Activated naive CD4-positive, alpha-beta T cell treated with anti-CD3 and anti-CD28 coated beads, Interleukin-2, amount 10 ng/mL, durations not matched to agents 7 days and 5 days (primary cell): ENCODE measurements at regions not wholly inside any gene's neighbourhood (a gene's known extent, or its start where the extent isn't known, plus 50 kb on each side); places are given as distances from the start of the nearest gene placed in this dataset.
A peak's percentile ranks its signal among the peaks of the same experiment; 100 is the strongest.

ENCODE experiments used
- CTCF ChIA-PET: fragments of 350-600 bp; sonication (Branson Sonifier 250); formaldehyde crosslinking; loops from one replicate; lab custom pipeline; 2021; ENCODE audit warnings: antibody characterized with exemption; lab: Charles Lee
- DNase-seq: peaks from one replicate; pipeline ENCODE4 v3.0.0-alpha.2; 2020
- H3K27ac Mint-ChIP-seq: one replicate; pipeline ENCODE4 v1.8.0; 2021; ENCODE audit warnings: mild to moderate bottlenecking, moderate library complexity, mixed read lengths
- H3K27me3 Mint-ChIP-seq: one replicate; pipeline ENCODE4 v1.8.0; 2021; ENCODE audit warnings: mild to moderate bottlenecking, mixed read lengths
- H3K36me3 Mint-ChIP-seq: one replicate; pipeline ENCODE4 v1.8.0; 2021; ENCODE audit warnings: mixed read lengths
- H3K4me1 Mint-ChIP-seq: one replicate; pipeline ENCODE4 v1.8.0; 2021; ENCODE audit warnings: mixed read lengths
- H3K4me3 Mint-ChIP-seq: one replicate; pipeline ENCODE4 v1.8.0; 2021; ENCODE audit warnings: mild to moderate bottlenecking, moderate library complexity, mixed read lengths
- H3K9me3 Mint-ChIP-seq: one replicate; pipeline ENCODE4 v1.8.0; 2021; ENCODE audit warnings: mixed read lengths

GRCh38 chr2:176536439-176537133 lies 267.3 kb downstream of the MTX2 start:
- DNase-seq = no peak
- no peak overlapping the region for H3K4me3 Mint-ChIP-seq
- CTCF ChIA-PET = no interaction called here
- no peak overlapping the region for H3K27ac Mint-ChIP-seq
- no peaks in the 10 kb centered on the region for H3K36me3 Mint-ChIP-seq
- H3K4me1 Mint-ChIP-seq = no peaks in the 10 kb centered on the region
- H3K9me3 Mint-ChIP-seq = no peaks in the 10 kb centered on the region
- H3K27me3 Mint-ChIP-seq = peaks cover 10% of the 10 kb centered on the region

- H3K4me3 Mint-ChIP-seq = no peak overlapping the region
- CTCF ChIA-PET = no interaction called here
Observed at GRCh38 chr2:176537932-176538331, 268.7 kb downstream of the MTX2 start.

DNA sequence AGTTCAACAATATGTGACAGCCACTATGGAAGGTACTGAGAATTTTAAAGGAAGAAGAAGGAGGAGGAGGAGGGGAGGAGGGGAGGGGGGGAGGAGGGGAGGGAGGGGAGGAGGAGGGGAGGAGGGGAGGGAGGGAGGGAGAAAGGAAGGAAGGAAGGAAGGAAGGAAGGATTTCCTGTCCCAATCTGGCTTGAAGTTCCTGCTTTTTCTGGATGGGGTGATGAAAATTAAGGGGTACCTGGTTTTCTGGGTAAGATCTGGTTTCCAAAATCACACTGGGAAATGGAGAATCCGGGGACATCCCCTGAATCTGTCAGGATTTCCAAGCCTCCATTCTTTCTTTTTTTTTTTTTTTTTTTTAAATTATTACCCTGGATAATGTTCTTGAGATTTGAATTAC lies 271.8 kb downstream of the MTX2 start:
- no peaks in the 10 kb centered on the region for H3K4me1 Mint-ChIP-seq
- H3K4me3 Mint-ChIP-seq = no peak overlapping the region
- no peaks in the 10 kb centered on the region for H3K9me3 Mint-ChIP-seq
- H3K36me3 Mint-ChIP-seq = no peaks in the 10 kb centered on the region
- DNase-seq = no peak
- H3K27ac Mint-ChIP-seq = no peak overlapping the region
- CTCF ChIA-PET = no interaction called here
- H3K27me3 Mint-ChIP-seq = peaks cover 15% of the 10 kb centered on the region

More at GRCh38 chr2:176537932-176538331, 268.7 kb downstream of the MTX2 start:
- Mint-ChIP-seq H3K27ac (no peak overlapping the region), H3K36me3 (no peaks in the 10 kb centered on the region), H3K4me1 (no peaks in the 10 kb centered on the region), H3K9me3 (no peaks in the 10 kb centered on the region), H3K27me3 (peaks cover 13% of the 10 kb centered on the region)
- DNase-seq = no peak

DNA sequence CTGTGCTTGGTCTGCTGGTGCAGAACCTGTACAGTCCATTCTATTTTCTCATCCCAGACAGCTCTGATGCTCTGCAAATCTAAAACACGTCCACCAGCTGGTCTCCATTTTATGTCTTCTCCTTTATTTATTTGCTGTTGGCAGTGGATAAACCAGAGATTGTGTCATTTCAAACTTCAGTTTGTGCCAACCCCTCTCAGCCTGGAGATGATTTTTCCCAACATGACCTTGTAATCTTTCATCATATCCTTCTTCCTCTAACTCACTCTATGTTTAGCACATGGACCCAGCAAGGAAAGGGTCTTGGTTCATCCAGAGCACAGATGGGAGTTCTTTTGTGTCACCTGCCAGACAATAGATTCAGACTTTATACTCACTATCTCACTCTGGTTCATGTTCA lies 273.2 kb downstream of the MTX2 start:
- CTCF ChIA-PET = interaction anchor here (1.5 kb wide), 1 partner anchor 12 kb away, joined by 4 read pairs; no protein-coding TSS in a partner anchor
- Mint-ChIP-seq H3K9me3 (no peaks in the 10 kb centered on the region), H3K4me3 (no peak overlapping the region), H3K27me3 (peaks cover 15% of the 10 kb centered on the region), H3K36me3 (no peaks in the 10 kb centered on the region), H3K4me1 (no peaks in the 10 kb centered on the region), H3K27ac (no peak overlapping the region)
- DNase-seq = no peak

DNA sequence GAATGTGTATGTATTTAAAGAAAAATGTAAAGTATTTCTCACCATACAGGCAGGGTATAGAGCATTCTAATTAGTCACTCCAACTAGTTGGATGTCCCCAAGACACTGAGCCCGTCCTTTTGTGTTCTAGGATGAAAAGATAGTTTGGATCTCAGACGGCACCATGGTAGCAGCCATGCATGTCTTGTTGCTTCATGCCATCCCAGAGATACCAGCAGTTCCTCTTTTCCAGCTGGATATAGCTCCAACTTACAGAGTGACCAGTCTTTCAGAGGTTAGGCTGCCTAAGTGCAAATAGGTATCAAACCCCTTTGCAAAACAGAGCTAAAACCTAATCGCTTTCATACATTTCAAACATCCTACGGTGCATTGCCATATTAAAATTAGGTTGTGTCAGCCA lies 275.3 kb downstream of the MTX2 start:
- Mint-ChIP-seq H3K36me3 (no peaks in the 10 kb centered on the region), H3K4me1 (no peaks in the 10 kb centered on the region), H3K9me3 (no peaks in the 10 kb centered on the region), H3K27me3 (peaks cover 8% of the 10 kb centered on the region), H3K27ac (no peak overlapping the region), H3K4me3 (no peak overlapping the region)
- no peak for DNase-seq
- CTCF ChIA-PET = interaction anchor here (1.1 kb wide), 1 partner anchor 107 kb away, joined by 3 read pairs; no protein-coding TSS in a partner anchor

DNA sequence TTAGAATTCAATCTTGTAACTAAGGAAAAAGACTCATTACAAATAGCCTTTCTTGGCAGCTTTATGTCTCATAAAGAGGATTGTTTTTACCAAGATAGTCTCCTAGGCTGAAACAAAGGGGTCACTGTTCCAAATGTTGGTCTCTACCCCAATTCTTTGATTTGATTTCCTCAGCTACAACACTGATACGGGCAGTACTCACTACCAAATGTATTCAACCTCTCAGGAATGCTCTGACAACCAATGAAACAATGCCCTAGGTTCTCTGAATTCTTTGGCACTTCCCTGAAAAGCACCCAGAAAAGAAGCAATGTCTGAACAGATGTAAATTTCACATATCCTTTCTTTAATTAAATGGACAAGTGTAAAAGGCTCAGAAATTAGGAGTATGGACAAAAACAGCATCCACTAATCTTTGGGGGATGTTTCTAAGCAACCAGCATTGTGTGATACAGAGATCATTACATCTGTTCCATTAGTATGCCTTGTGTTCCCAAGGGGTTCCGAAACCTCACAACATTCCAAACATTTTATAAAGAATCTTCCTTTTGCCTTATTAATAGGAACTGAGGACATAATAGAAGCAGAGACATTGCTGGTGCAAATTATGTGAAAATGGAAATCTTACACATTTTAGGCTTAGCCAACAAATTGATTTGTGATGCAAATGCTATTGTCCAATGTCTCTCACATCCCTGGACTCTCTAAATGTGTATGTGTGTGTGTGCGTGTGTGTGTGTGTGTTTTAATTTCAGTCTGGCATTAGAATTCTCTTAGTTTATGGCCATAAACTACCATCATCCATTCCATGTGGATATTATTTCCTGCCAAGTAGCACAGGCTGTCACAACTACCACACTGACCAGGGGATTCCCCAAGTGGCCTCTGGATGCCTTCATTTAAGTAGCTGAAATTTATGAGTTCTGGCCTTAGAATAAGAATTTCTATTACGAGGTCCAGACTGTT lies 276.0 kb downstream of the MTX2 start:
- Mint-ChIP-seq H3K27me3 (peaks cover 8% of the 10 kb centered on the region), H3K9me3 (no peaks in the 10 kb centered on the region), H3K36me3 (no peaks in the 10 kb centered on the region), H3K4me1 (no peaks in the 10 kb centered on the region), H3K27ac (no peak overlapping the region), H3K4me3 (no peak overlapping the region)
- DNase-seq = no peak
- CTCF ChIA-PET = interaction anchor here (1.3 kb wide), 1 partner anchor 9 kb away, joined by 3 read pairs; no protein-coding TSS in a partner anchor

DNA sequence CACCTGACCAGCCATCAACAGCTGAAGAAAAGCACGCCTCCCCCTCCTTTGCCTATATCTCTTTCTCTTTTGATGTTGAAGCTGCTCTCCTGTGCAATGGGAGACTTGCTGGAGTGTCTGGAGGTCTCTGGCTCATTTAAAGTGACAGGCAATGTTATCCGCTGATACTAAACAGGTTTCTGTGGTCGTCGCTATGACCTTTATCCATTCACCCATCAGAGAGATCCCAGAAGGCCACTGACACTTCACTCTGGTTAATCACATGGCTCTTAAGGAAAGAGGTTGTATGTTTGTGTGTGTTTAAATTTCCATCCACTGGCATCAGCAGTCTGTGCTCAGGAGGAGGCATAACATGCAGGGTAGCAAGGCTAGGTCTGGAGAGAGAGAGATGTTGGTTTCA lies 277.3 kb downstream of the MTX2 start:
- Mint-ChIP-seq H3K4me1 (no peaks in the 10 kb centered on the region), H3K27ac (no peak overlapping the region), H3K9me3 (no peaks in the 10 kb centered on the region), H3K27me3 (peaks cover 8% of the 10 kb centered on the region), H3K36me3 (no peaks in the 10 kb centered on the region), H3K4me3 (no peak overlapping the region)
- DNase-seq = no peak
- CTCF ChIA-PET = interaction anchor here (1.3 kb wide), 1 partner anchor 8 kb away, joined by 3 read pairs; no protein-coding TSS in a partner anchor

DNA sequence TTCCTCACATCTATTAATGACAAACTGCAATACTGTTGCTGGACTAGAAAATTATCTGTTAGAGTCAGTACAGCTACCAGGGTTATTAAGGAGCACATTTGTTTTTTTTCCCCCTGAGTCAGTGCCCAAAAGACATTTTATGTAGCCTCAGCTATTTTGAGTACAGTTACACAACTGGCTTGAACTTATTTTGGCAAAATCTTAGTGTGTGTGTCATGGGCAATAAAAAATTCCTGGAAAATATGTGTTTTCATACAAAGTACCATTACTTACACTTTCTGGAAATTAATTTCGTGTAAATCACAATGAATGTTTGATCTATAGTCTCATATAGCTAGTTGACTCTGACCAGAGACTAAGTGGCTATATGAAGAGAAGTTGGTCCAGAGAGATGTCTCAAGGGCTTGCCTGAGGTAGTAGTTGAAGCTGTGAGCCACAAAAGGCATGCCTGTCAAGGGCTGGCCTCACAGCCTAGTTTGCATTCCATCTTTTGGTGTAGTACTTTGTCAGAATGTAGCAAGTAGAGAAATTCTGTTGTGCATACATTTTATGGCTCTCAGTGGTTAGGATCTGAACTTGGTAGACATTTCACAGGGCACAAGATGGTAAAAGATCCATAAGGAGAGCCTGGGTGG lies 283.4 kb downstream of the MTX2 start:
- H3K4me3 Mint-ChIP-seq = no peak overlapping the region
- CTCF ChIA-PET = interaction anchor here (0.8 to 2.4 kb wide), 2 partner anchors 82 to 97 kb away, joined by 3 to 19 read pairs; no protein-coding TSS in a partner anchor
- H3K36me3 Mint-ChIP-seq = no peaks in the 10 kb centered on the region
- H3K27me3 Mint-ChIP-seq = peaks cover 37% of the 10 kb centered on the region
- H3K9me3 Mint-ChIP-seq = no peaks in the 10 kb centered on the region
- DNase-seq = no peak
- peaks cover 12% of the 10 kb centered on the region for H3K4me1 Mint-ChIP-seq
- no peak overlapping the region for H3K27ac Mint-ChIP-seq

DNA sequence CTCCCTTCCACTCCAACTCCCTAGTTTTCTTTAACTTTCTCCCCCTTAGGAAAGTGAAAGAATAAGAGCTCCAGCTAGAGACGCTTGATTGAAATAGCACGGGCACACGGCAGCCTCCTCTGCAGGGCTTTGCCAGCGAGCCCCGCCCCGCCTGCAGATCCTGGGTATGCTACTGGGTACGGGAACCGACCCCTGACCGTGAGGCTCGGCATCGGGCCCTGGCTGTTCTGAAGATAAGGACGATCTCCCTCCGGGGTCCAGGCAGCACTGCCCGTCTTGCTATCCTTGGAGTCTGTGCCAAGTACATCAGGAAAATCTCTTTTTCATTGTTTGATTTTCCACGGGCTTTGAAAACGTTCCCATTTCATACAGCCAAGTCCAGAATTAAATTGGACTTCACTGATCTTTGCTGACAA lies 284.5 kb downstream of the MTX2 start:
- peak; percentile 39 for DNase-seq

GRCh38 chr2:176554101-176555048 lies 285.1 kb downstream of the MTX2 start:
- Mint-ChIP-seq H3K4me1 (peaks cover 12% of the 10 kb centered on the region), H3K4me3 (peak overlapping the region; percentile 66), H3K9me3 (no peaks in the 10 kb centered on the region), H3K27me3 (peaks cover 47% of the 10 kb centered on the region), H3K27ac (no peak overlapping the region), H3K36me3 (no peaks in the 10 kb centered on the region)
- CTCF ChIA-PET = interaction anchor here (0.5 to 2.4 kb wide), 27 partner anchors 8 to 1106 kb away, joined by 3 to 37 read pairs (median 4); no protein-coding TSS in a partner anchor
- DNase-seq = peak; percentile 25

More for the DNA sequence above, 284.5 kb downstream of the MTX2 start:
- Mint-ChIP-seq H3K36me3 (no peaks in the 10 kb centered on the region), H3K4me3 (peak overlapping the region; percentile 66), H3K4me1 (peaks cover 12% of the 10 kb centered on the region), H3K27me3 (peaks cover 43% of the 10 kb centered on the region), H3K27ac (no peak overlapping the region), H3K9me3 (no peaks in the 10 kb centered on the region)
- CTCF ChIA-PET = interaction anchor here (0.5 to 2.4 kb wide), 21 partner anchors 8 to 1107 kb away, joined by 3 to 37 read pairs (median 4); no protein-coding TSS in a partner anchor

- H3K36me3 Mint-ChIP-seq = no peaks in the 10 kb centered on the region
- no peak overlapping the region for H3K27ac Mint-ChIP-seq
- DNase-seq = no peak
- peaks cover 54% of the 10 kb centered on the region for H3K27me3 Mint-ChIP-seq
- no peak overlapping the region for H3K4me3 Mint-ChIP-seq
- no peaks in the 10 kb centered on the region for H3K9me3 Mint-ChIP-seq
- CTCF ChIA-PET = interaction anchor here (0.8 to 2.4 kb wide), 19 partner anchors 9 to 867 kb away, joined by 3 to 37 read pairs (median 4); no protein-coding TSS in a partner anchor
- H3K4me1 Mint-ChIP-seq = peaks cover 12% of the 10 kb centered on the region
Observed at GRCh38 chr2:176555112-176555511, 285.9 kb downstream of the MTX2 start.

DNA sequence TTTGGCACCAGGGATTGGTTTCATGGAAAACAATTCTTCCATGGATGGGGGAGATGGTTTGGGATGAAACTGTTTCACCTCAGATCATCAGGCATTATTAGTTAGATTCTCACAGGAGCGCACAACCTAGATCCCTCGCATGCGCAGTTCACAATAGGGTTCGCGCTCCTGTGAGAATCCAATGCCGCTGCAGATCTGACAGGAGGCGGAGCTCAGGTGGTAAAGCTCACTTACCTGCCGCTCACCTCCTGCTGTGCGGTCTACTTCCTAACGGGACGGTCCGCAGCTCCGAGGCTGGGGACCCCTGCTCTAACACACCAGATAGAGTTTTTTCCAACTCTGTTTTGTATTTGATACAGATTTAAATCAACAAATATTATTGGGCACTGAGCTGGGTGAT lies 286.5 kb downstream of the MTX2 start:
- Mint-ChIP-seq H3K4me1 (peaks cover 12% of the 10 kb centered on the region), H3K9me3 (no peaks in the 10 kb centered on the region), H3K4me3 (no peak overlapping the region), H3K27ac (no peak overlapping the region), H3K36me3 (no peaks in the 10 kb centered on the region), H3K27me3 (peaks cover 56% of the 10 kb centered on the region)
- no peak for DNase-seq
- CTCF ChIA-PET = interaction anchor here (0.9 to 2.7 kb wide), 2 partner anchors 101 to 416 kb away, joined by 3 to 8 read pairs; no protein-coding TSS in a partner anchor

DNA sequence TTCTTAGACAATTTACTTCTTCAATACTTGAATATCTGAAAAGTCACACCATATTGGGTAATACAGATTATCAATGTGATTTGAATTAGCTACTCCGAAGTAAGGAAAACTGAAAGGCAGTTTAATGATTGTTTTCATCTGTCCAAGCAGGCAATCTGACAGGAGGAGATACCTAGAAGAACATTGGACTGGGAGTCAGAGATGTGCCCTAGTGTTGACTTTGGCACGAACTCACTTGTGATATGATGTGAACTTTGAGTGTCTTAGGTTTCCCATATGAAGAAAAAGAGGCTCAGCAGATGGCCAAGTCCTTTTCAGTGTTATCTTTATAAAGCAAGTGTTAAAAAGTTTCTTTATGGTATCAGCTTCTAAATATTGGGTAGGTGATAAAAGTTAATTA lies 287.1 kb downstream of the MTX2 start:
- no peaks in the 10 kb centered on the region for H3K9me3 Mint-ChIP-seq
- H3K4me3 Mint-ChIP-seq = no peak overlapping the region
- CTCF ChIA-PET = interaction anchor here (0.9 to 2.7 kb wide), 2 partner anchors 101 to 417 kb away, joined by 3 to 8 read pairs; no protein-coding TSS in a partner anchor
- H3K27me3 Mint-ChIP-seq = peaks cover 56% of the 10 kb centered on the region
- no peak overlapping the region for H3K27ac Mint-ChIP-seq
- DNase-seq = no peak
- H3K4me1 Mint-ChIP-seq = peaks cover 12% of the 10 kb centered on the region
- H3K36me3 Mint-ChIP-seq = no peaks in the 10 kb centered on the region
